NT2/D1 (cell line): ENCODE measurements at regions not wholly inside any gene's neighbourhood (a gene's known extent, or its start where the extent isn't known, plus 50 kb on each side); places are given as distances from the start of the nearest gene placed in this dataset.

ENCODE experiments used
- DNase-seq: peaks from one replicate; pipeline ENCODE4 v3.0.0-alpha.2; 2011; ENCODE audit warnings: low read depth, low spot score
- H3K27me3 ChIP-seq: 2 replicates; pipeline ENCODE4 v1.6.0; 2011; ENCODE audit warnings: mild to moderate bottlenecking; ENCODE audit not compliant: insufficient read length, insufficient read depth
- H3K36me3 ChIP-seq: 2 replicates; pipeline ENCODE4 v1.6.1; 2011; ENCODE audit warnings: mild to moderate bottlenecking, low read length, mixed read lengths; ENCODE audit not compliant: insufficient read depth, insufficient read length
- H3K4me1 ChIP-seq: 2 replicates; pipeline ENCODE4 v1.5.1; 2011; ENCODE audit not compliant: insufficient read depth, insufficient read length
- H3K4me3 ChIP-seq: 2 replicates; pipeline ENCODE4 v1.5.1; 2011; ENCODE audit warnings: low read depth; ENCODE audit not compliant: insufficient read length
- H3K9ac ChIP-seq: 2 replicates; pipeline ENCODE4 v1.6.0; 2011; ENCODE audit warnings: low read depth; ENCODE audit not compliant: insufficient read length
- H3K9me3 ChIP-seq: 2 replicates; pipeline ENCODE4 v1.5.1; 2011; ENCODE audit warnings: mild to moderate bottlenecking, low read length; ENCODE audit not compliant: insufficient read depth
- SUZ12 ChIP-seq: IDR thresholded peaks from 2 replicates; pipeline ENCODE4 v1.6.1; 2011; ENCODE audit not compliant: insufficient read length, insufficient read depth; ENCODE audit errors: extremely low read depth
- YY1 ChIP-seq: IDR thresholded peaks from 2 replicates; pipeline ENCODE4 v1.6.1; 2011; ENCODE audit not compliant: insufficient read length, insufficient read depth
- ZNF274 ChIP-seq: IDR thresholded peaks from 2 replicates; pipeline ENCODE4 v1.6.1; 2011; ENCODE audit warnings: mild to moderate bottlenecking, low read depth, low read length

GRCh38 chr5:60356745-60357144, 343.2 kb downstream of the DEPDC1B start:
- no peaks in the 10 kb centered on the region for H3K9me3 ChIP-seq
- DNase-seq = no peak

GRCh38 chr5:60355181-60355580, 344.8 kb downstream of the DEPDC1B start:
- DNase-seq = no peak
- H3K36me3 ChIP-seq = no peaks in the 10 kb centered on the region
- H3K4me1 ChIP-seq = no peaks in the 10 kb centered on the region
- no peaks in the 10 kb centered on the region for H3K9me3 ChIP-seq
- H3K27me3 ChIP-seq = no peaks in the 10 kb centered on the region
- TF ChIP-seq ZNF274 = no peak
- no peak for TF ChIP-seq YY1
- TF ChIP-seq SUZ12 = no peak
- H3K4me3 ChIP-seq = no peak overlapping the region
- no peak overlapping the region for H3K9ac ChIP-seq

More at GRCh38 chr5:60356745-60357144, 343.2 kb downstream of the DEPDC1B start:
- Histone ChIP-seq H3K4me3 (no peak overlapping the region), H3K36me3 (no peaks in the 10 kb centered on the region), H3K4me1 (no peaks in the 10 kb centered on the region), H3K27me3 (no peaks in the 10 kb centered on the region), H3K9ac (no peak overlapping the region)
- TF ChIP-seq YY1 (no peak), SUZ12 (no peak), ZNF274 (no peak)

- Histone ChIP-seq H3K9me3 (no peaks in the 10 kb centered on the region), H3K9ac (no peak overlapping the region), H3K4me1 (no peaks in the 10 kb centered on the region), H3K4me3 (no peak overlapping the region), H3K27me3 (no peaks in the 10 kb centered on the region), H3K36me3 (no peaks in the 10 kb centered on the region)
- no peak for DNase-seq
- TF ChIP-seq SUZ12 = no peak
- no peak for TF ChIP-seq YY1
- no peak for TF ChIP-seq ZNF274
These were observed 345.7 kb downstream of the DEPDC1B start for GRCh38 chr5:60354311-60354710.

GRCh38 chr5:60352992-60353599, 346.9 kb downstream of the DEPDC1B start:
- Histone ChIP-seq H3K4me1 (no peaks in the 10 kb centered on the region), H3K27me3 (no peaks in the 10 kb centered on the region), H3K4me3 (no peak overlapping the region), H3K9me3 (no peaks in the 10 kb centered on the region), H3K36me3 (no peaks in the 10 kb centered on the region), H3K9ac (no peak overlapping the region)
- TF ChIP-seq YY1 (no peak), SUZ12 (no peak), ZNF274 (no peak)
- DNase-seq = no peak

- Histone ChIP-seq H3K36me3 (no peaks in the 10 kb centered on the region), H3K27me3 (no peaks in the 10 kb centered on the region), H3K9me3 (no peaks in the 10 kb centered on the region), H3K4me1 (no peaks in the 10 kb centered on the region), H3K4me3 (no peak overlapping the region), H3K9ac (no peak overlapping the region)
- no peak for DNase-seq
- no peak for TF ChIP-seq YY1
These were observed 349.2 kb downstream of the DEPDC1B start for GRCh38 chr5:60350794-60351193.

GRCh38 chr5:60349891-60350415, 350.0 kb downstream of the DEPDC1B start:
- no peaks in the 10 kb centered on the region for H3K4me1 ChIP-seq
- no peak overlapping the region for H3K4me3 ChIP-seq
- TF ChIP-seq YY1 (no peak), ZNF274 (no peak), SUZ12 (no peak)
- H3K9me3 ChIP-seq = no peaks in the 10 kb centered on the region
- DNase-seq = no peak
- no peaks in the 10 kb centered on the region for H3K27me3 ChIP-seq
- no peaks in the 10 kb centered on the region for H3K36me3 ChIP-seq
- H3K9ac ChIP-seq = no peak overlapping the region

GRCh38 chr5:60346393-60346792, 353.6 kb downstream of the DEPDC1B start:
- DNase-seq = no peak
- H3K4me1 ChIP-seq = no peaks in the 10 kb centered on the region
- no peak overlapping the region for H3K9ac ChIP-seq
- H3K4me3 ChIP-seq = no peak overlapping the region
- no peak for TF ChIP-seq SUZ12
- TF ChIP-seq ZNF274 = no peak
- no peak for TF ChIP-seq YY1
- no peaks in the 10 kb centered on the region for H3K27me3 ChIP-seq
- no peaks in the 10 kb centered on the region for H3K36me3 ChIP-seq
- no peaks in the 10 kb centered on the region for H3K9me3 ChIP-seq

GRCh38 chr5:60343102-60343501, 356.9 kb downstream of the DEPDC1B start:
- Histone ChIP-seq H3K27me3 (no peaks in the 10 kb centered on the region), H3K36me3 (no peaks in the 10 kb centered on the region), H3K4me1 (no peaks in the 10 kb centered on the region), H3K9ac (no peak overlapping the region), H3K4me3 (no peak overlapping the region), H3K9me3 (no peaks in the 10 kb centered on the region)
- no peak for DNase-seq
- no peak for TF ChIP-seq ZNF274
- TF ChIP-seq SUZ12 = no peak
- TF ChIP-seq YY1 = no peak
